Activated naive CD4-positive, alpha-beta T cell treated with Interleukin-2 at 50 U/mL for 16 hours (primary cell): ENCODE measurements at regions not wholly inside any gene's neighbourhood (a gene's known extent, or its start where the extent isn't known, plus 50 kb on each side); places are given as distances from the start of the nearest gene placed in this dataset.
"Not testable (repeated sequence)": the region's sequence is repeated elsewhere in the genome, so short reads cannot be mapped to it uniquely, and the experiment has no call there.

Experiments used
- DNase-seq: peaks from one replicate; pipeline ENCODE4 v3.0.0-alpha.2; 2020

GRCh38 chr10:10038348-10038747, 979.3 kb upstream of the CELF2 start:
- no peak for DNase-seq

GRCh38 chr10:10039595-10039994, 978.1 kb upstream of the CELF2 start:
- no peak for DNase-seq

- DNase-seq: no peak
Observed at GRCh38 chr10:10043083-10043482, 974.6 kb upstream of the CELF2 start.

GRCh38 chr10:10044922-10045764, 972.5 kb upstream of the CELF2 start:
- no peak for DNase-seq

GRCh38 chr10:10045765-10046028, 972.0 kb upstream of the CELF2 start:
- no peak for DNase-seq

- no peak for DNase-seq
Observed at GRCh38 chr10:10047426-10047825, 970.2 kb upstream of the CELF2 start.

GRCh38 chr10:10053051-10053450, 964.6 kb upstream of the CELF2 start:
- DNase-seq: no peak

GRCh38 chr10:10054466-10054865, 963.2 kb upstream of the CELF2 start:
- no peak for DNase-seq

GRCh38 chr10:10055656-10056442, 961.8 kb upstream of the CELF2 start:
- DNase-seq: no peak

GRCh38 chr10:10056961-10057360, 960.7 kb upstream of the CELF2 start:
- DNase-seq: no peak

- no peak for DNase-seq
Observed at GRCh38 chr10:10067644-10068043, 950.0 kb upstream of the CELF2 start.

GRCh38 chr10:10074847-10075246, 942.8 kb upstream of the CELF2 start:
- not testable (repeated sequence) for DNase-seq

GRCh38 chr10:10078446-10078845, 939.2 kb upstream of the CELF2 start:
- DNase-seq: no peak

GRCh38 chr10:10092581-10092980, 925.1 kb upstream of the CELF2 start:
- no peak for DNase-seq

GRCh38 chr10:10093021-10093420, 924.7 kb upstream of the CELF2 start:
- no peak for DNase-seq

- no peak for DNase-seq
Observed at GRCh38 chr10:10094691-10095090, 923.0 kb upstream of the CELF2 start.

- no peak for DNase-seq
Observed at GRCh38 chr10:10096296-10096695, 921.4 kb upstream of the CELF2 start.

GRCh38 chr10:10096898-10097297, 920.8 kb upstream of the CELF2 start:
- DNase-seq: no peak

GRCh38 chr10:10101106-10101505, 916.6 kb upstream of the CELF2 start:
- no peak for DNase-seq

GRCh38 chr10:10110844-10111490, 906.7 kb upstream of the CELF2 start:
- no peak for DNase-seq

- no peak for DNase-seq
Observed at GRCh38 chr10:10118131-10118530, 899.5 kb upstream of the CELF2 start.

GRCh38 chr10:10120671-10121070, 897.0 kb upstream of the CELF2 start:
- no peak for DNase-seq

GRCh38 chr10:10125676-10126075, 892.0 kb upstream of the CELF2 start:
- DNase-seq: no peak

- no peak for DNase-seq
Observed at GRCh38 chr10:10126218-10126617, 891.5 kb upstream of the CELF2 start.
